NT2/D1 (cell line): ENCODE measurements at regions not wholly inside any gene's neighbourhood (a gene's known extent, or its start where the extent isn't known, plus 50 kb on each side); places are given as distances from the start of the nearest gene placed in this dataset.

ENCODE experiments used
- SUZ12 ChIP-seq: IDR thresholded peaks from 2 replicates; pipeline ENCODE4 v1.6.1; 2011; ENCODE audit not compliant: insufficient read length, insufficient read depth; ENCODE audit errors: extremely low read depth
- YY1 ChIP-seq: IDR thresholded peaks from 2 replicates; pipeline ENCODE4 v1.6.1; 2011; ENCODE audit not compliant: insufficient read length, insufficient read depth
- ZNF274 ChIP-seq: IDR thresholded peaks from 2 replicates; pipeline ENCODE4 v1.6.1; 2011; ENCODE audit warnings: mild to moderate bottlenecking, low read depth, low read length

DNA sequence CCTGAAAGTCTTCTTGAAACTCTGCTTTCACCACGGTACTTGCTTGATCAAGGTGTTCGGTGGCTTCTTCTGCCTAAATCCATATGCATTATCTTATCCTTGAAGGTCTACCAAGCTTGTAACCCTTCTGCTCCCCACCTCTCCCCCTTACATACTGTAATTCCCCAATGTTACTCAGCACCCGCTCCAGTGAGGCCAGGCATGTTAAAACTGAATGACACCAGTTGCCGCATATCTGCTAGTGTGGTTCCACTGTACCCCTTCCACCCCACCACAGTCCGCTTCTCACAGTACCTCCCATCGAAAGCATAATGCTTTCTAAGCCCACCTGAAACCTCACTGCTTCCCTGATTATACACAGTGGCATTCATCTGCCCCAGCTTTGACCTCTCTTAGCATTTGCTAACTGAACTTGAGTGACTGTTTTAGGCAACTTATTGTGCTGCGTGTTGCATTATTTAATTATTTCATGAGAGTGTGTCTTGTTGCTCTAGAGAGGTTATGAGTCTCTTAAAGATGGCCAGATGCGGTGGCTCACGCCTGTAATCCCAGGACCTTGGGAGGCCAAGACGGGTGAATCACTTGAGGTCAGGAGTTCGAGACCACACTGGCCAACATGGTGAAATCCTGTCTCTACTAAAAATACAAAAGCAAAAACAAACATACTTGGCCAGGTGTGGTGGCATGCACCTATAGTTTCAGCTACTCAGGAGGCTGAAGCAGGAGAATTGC lies 87.6 kb upstream of the MBNL2 start:
- TF ChIP-seq SUZ12 = no peak
- TF ChIP-seq YY1 = no peak
- no peak for TF ChIP-seq ZNF274
